CD14-positive monocyte (primary cell): ENCODE measurements at regions not wholly inside any gene's neighbourhood (a gene's known extent, or its start where the extent isn't known, plus 50 kb on each side); places are given as distances from the start of the nearest gene placed in this dataset.

Source experiments
- DNase-seq, 3 donors: peaks; one replicate each; pipeline ENCODE4 v3.0.0-alpha.2; 2011 to 2022
- H2AFZ ChIP-seq: 2 replicates; pipeline ENCODE4 v1.6.0; 2012; ENCODE audit warnings: mild to moderate bottlenecking, low read depth, low read length, inconsistent platforms; ENCODE audit not compliant: insufficient read depth, poor library complexity, severe bottlenecking
- H3K27ac ChIP-seq, 2 donors: 1 replicate in 1 of 2; 2 replicates in 1 of 2; pipeline ENCODE4 v1.5.1; 2012 to 2013; ENCODE audit warnings: low read length in 2 of 2, control low read depth in 1 of 2, inconsistent platforms in 1 of 2, low read depth in 1 of 2, mild to moderate bottlenecking in 1 of 2
- H3K27me3 ChIP-seq, 2 donors: one replicate each; pipeline versions ENCODE4 v1.6.0 to v1.6.1; 2011 to 2013; ENCODE audit warnings: low read length in 2 of 2; ENCODE audit not compliant: control insufficient read depth in 2 of 2, insufficient read depth in 2 of 2
- H3K36me3 ChIP-seq, 2 donors: replicated peaks in 1 of 2; 1 replicate in 1 of 2; 2 replicates in 1 of 2; pipeline versions ENCODE4 v1.5.1 to v1.6.1; 2012 to 2013; ENCODE audit warnings: low read length in 2 of 2, control low read depth in 1 of 2, inconsistent platforms in 1 of 2, mild to moderate bottlenecking in 1 of 2; ENCODE audit not compliant: insufficient read depth in 2 of 2, control insufficient read depth in 1 of 2
- H3K4me1 ChIP-seq, 2 donors: 1 replicate in 1 of 2; 2 replicates in 1 of 2; pipeline versions ENCODE4 v1.5.1 to v1.6.1; 2012 to 2013; ENCODE audit warnings: low read length in 2 of 2, control low read depth in 1 of 2, inconsistent platforms in 1 of 2, mild to moderate bottlenecking in 1 of 2, moderate library complexity in 1 of 2; ENCODE audit not compliant: insufficient read depth in 2 of 2, control insufficient read depth in 1 of 2
- H3K4me2 ChIP-seq: replicated peaks from 2 replicates; pipeline ENCODE3; 2012; ENCODE audit warnings: low read length, moderate library complexity, mild to moderate bottlenecking; ENCODE audit not compliant: poor library complexity, severe bottlenecking; ENCODE audit errors: extremely low read depth
- H3K4me3 ChIP-seq, 3 experiments: fragments of 200-600 bp in 1 of 3; sonication (generic) in 1 of 3; replicated peaks in 1 of 3; 1 replicate in 2 of 3; 2 replicates in 1 of 3; pipeline ENCODE4 v1.5.1; 2011 to 2013; ENCODE audit warnings: low read length in 3 of 3, mild to moderate bottlenecking in 3 of 3, control low read depth in 2 of 3, low read depth in 2 of 3, inconsistent platforms in 1 of 3, moderate library complexity in 1 of 3
- H3K79me2 ChIP-seq: 2 replicates; pipeline ENCODE4 v1.6.0; 2012; ENCODE audit warnings: mild to moderate bottlenecking, control low read depth, inconsistent platforms, low read length, moderate library complexity; ENCODE audit not compliant: insufficient read depth
- H3K9ac ChIP-seq: 2 replicates; pipeline ENCODE4 v1.6.0; 2017; ENCODE audit warnings: low read length, mild to moderate bottlenecking; ENCODE audit not compliant: insufficient read depth, poor library complexity, severe bottlenecking
- H3K9me3 ChIP-seq, 2 donors: replicated peaks in 1 of 2; 1 replicate in 1 of 2; 2 replicates in 1 of 2; pipeline versions ENCODE4 v1.5.1 to v1.6.1; 2012 to 2013; ENCODE audit warnings: low read length in 2 of 2, control low read depth in 1 of 2; ENCODE audit not compliant: control insufficient read depth in 1 of 2, insufficient read depth in 1 of 2
- H4K20me1 ChIP-seq: 2 replicates; pipeline ENCODE4 v1.6.0; 2012; ENCODE audit warnings: mild to moderate bottlenecking, low read length, control low read depth, moderate library complexity; ENCODE audit not compliant: insufficient read depth
- H3K27ac Mint-ChIP-seq, 7 donors: one replicate each; pipeline ENCODE4 v1.8.0; 2020; ENCODE audit warnings: mild to moderate bottlenecking in 7 of 7, mixed read lengths in 7 of 7, moderate library complexity in 6 of 7, inconsistent platforms in 2 of 7
- H3K27me3 Mint-ChIP-seq, 3 donors: one replicate each; pipeline ENCODE4 v1.8.0; 2021 to 2022; ENCODE audit warnings: low read depth in 3 of 3, mild to moderate bottlenecking in 3 of 3, mixed read lengths in 3 of 3, moderate library complexity in 3 of 3, inconsistent platforms in 1 of 3
- H3K36me3 Mint-ChIP-seq, 2 donors: one replicate each; pipeline ENCODE4 v1.8.0; 2020; ENCODE audit warnings: mixed read lengths in 2 of 2, inconsistent platforms in 1 of 2, mild to moderate bottlenecking in 1 of 2
- H3K4me1 Mint-ChIP-seq: one replicate; pipeline ENCODE4 v1.8.0; 2020; ENCODE audit warnings: mild to moderate bottlenecking, mixed read lengths
- H3K4me3 Mint-ChIP-seq, 2 donors: one replicate each; pipeline ENCODE4 v1.8.0; 2020; ENCODE audit warnings: mild to moderate bottlenecking in 2 of 2, mixed read lengths in 2 of 2, moderate library complexity in 1 of 2
- H3K9me3 Mint-ChIP-seq, 7 donors: one replicate each; pipeline ENCODE4 v1.8.0; 2020 to 2022; ENCODE audit warnings: mixed read lengths in 7 of 7, mild to moderate bottlenecking in 6 of 7, moderate library complexity in 6 of 7, inconsistent platforms in 2 of 7
- WGBS: methylation state at CpG from one replicate; pipeline ENCODE4 v1.1.5; 2013; ENCODE audit warnings: missing lambda C conversion rate; ENCODE audit not compliant: insufficient coverage; 5-methylcytosine and 5-hydroxymethylcytosine counted together
- intact Hi-C, 2 donors: fragments of 100-400 bp; cut with micrococcal nuclease; formaldehyde crosslinking; loops; one replicate each; pipeline versions ENCODE4 v1.15.0 to v1.15.1; 2023
- TF ChIP-seq, protein P1 (sequence below): fragments of 200-600 bp; IDR thresholded peaks from one replicate; pipeline ENCODE4 v1.8.0; 2022; ENCODE audit warnings: antibody characterized with exemption, mild to moderate bottlenecking

DNA sequence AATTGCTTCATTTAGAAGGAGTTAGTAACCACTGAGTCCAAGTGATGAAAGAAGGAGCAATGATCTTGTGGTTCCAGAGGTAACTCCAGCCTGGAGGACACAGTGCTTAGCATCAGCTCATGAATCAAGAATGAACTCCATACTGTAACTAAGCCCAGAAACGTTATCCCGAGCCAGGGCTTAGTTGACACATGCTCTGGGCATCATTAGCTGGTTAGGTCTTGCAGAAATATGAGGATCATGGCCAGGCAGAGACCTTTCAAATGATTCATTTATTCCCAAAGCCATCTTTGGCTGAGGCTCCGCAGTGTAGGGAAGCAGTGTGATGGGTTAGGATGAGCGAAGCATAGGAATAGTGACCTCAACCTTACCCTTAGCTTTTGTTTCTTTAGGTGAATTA, 277.4 kb downstream of the FAM76B start:
- Histone ChIP-seq H3K27ac (no peak overlapping the region), H4K20me1 (no peaks in the 10 kb centered on the region), H3K27me3 (peaks cover 0 to 4% of the 10 kb centered on the region in 2 donors), H3K4me1 (no peaks in the 10 kb centered on the region), H2AFZ (no peak overlapping the region), H3K79me2 (no peaks in the 10 kb centered on the region), H3K4me2 (no peak overlapping the region), H3K4me3 (no peak overlapping the region), H3K36me3 (no peaks in the 10 kb centered on the region), H3K9me3 (no peaks in the 10 kb centered on the region), H3K9ac (no peak overlapping the region)
- Mint-ChIP-seq H3K9me3 (peaks cover 0 to 2% (median 0%) of the 10 kb centered on the region in 7 donors), H3K27me3 (peaks cover 2 to 7% (median 3%) of the 10 kb centered on the region in 3 donors), H3K27ac (no peak overlapping the region), H3K4me1 (peaks cover 6% of the 10 kb centered on the region), H3K4me3 (no peak overlapping the region), H3K36me3 (no peaks in the 10 kb centered on the region)
- WGBS: 100% methylated on average over 2 of the region's 4 CpGs
- intact Hi-C loops: no loop called here
- TF ChIP-seq, protein P1, sequence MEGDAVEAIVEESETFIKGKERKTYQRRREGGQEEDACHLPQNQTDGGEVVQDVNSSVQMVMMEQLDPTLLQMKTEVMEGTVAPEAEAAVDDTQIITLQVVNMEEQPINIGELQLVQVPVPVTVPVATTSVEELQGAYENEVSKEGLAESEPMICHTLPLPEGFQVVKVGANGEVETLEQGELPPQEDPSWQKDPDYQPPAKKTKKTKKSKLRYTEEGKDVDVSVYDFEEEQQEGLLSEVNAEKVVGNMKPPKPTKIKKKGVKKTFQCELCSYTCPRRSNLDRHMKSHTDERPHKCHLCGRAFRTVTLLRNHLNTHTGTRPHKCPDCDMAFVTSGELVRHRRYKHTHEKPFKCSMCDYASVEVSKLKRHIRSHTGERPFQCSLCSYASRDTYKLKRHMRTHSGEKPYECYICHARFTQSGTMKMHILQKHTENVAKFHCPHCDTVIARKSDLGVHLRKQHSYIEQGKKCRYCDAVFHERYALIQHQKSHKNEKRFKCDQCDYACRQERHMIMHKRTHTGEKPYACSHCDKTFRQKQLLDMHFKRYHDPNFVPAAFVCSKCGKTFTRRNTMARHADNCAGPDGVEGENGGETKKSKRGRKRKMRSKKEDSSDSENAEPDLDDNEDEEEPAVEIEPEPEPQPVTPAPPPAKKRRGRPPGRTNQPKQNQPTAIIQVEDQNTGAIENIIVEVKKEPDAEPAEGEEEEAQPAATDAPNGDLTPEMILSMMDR: no peak
- no peak for DNase-seq

GRCh38 chr11:95508219-95508890, 277.4 kb upstream of the SESN3 start:
- Histone ChIP-seq H3K4me1 (peaks cover 0 to 8% of the 10 kb centered on the region in 2 donors), H3K9me3 (no peaks in the 10 kb centered on the region), H3K4me2 (no peak overlapping the region), H2AFZ (no peak overlapping the region), H3K27ac (no peak overlapping the region), H3K4me3 (no peak overlapping the region), H3K36me3 (no peaks in the 10 kb centered on the region), H3K27me3 (peaks cover 0 to 6% of the 10 kb centered on the region in 2 donors), H4K20me1 (no peaks in the 10 kb centered on the region), H3K79me2 (no peaks in the 10 kb centered on the region), H3K9ac (no peak overlapping the region)
- H3K4me1 Mint-ChIP-seq: peaks cover 15% of the 10 kb centered on the region
- H3K9me3 Mint-ChIP-seq: peaks cover 0 to 4% (median 0%) of the 10 kb centered on the region in 7 donors
- no peak overlapping the region for H3K4me3 Mint-ChIP-seq
- H3K27me3 Mint-ChIP-seq: peaks cover 6 to 15% (median 8%) of the 10 kb centered on the region in 3 donors
- WGBS: 96% methylated on average over 3 of the region's 7 CpGs
- no peaks in the 10 kb centered on the region for H3K36me3 Mint-ChIP-seq
- TF ChIP-seq, protein P1: no peak
- intact Hi-C loops: no loop called here
- H3K27ac Mint-ChIP-seq: no peak overlapping the region
- no peak for DNase-seq
